Endothelial cell of hepatic sinusoid (primary cell): ENCODE measurements at regions not wholly inside any gene's neighbourhood (a gene's known extent, or its start where the extent isn't known, plus 50 kb on each side); places are given as distances from the start of the nearest gene placed in this dataset.

Source experiments
- in situ Hi-C: cut with HindIII; loops from 2 replicates; pipeline ENCODE4 v1.10.0; 2017; ENCODE audit warnings: low sequenced_read_pairs

GRCh38 chr2:8568543-8569302, 113.1 kb upstream of the ID2 start:
- in situ Hi-C loops = no loop called here

- in situ Hi-C loops = no loop called here
These were observed 112.4 kb upstream of the ID2 start for GRCh38 chr2:8569332-8569930.

GRCh38 chr2:8570637-8571036, 111.2 kb upstream of the ID2 start:
- in situ Hi-C loops = no loop called here

- in situ Hi-C loops = no loop called here
These were observed 110.5 kb upstream of the ID2 start for GRCh38 chr2:8571301-8571791.

- in situ Hi-C loops = no loop called here
These were observed 109.9 kb upstream of the ID2 start for GRCh38 chr2:8571792-8572499.

DNA sequence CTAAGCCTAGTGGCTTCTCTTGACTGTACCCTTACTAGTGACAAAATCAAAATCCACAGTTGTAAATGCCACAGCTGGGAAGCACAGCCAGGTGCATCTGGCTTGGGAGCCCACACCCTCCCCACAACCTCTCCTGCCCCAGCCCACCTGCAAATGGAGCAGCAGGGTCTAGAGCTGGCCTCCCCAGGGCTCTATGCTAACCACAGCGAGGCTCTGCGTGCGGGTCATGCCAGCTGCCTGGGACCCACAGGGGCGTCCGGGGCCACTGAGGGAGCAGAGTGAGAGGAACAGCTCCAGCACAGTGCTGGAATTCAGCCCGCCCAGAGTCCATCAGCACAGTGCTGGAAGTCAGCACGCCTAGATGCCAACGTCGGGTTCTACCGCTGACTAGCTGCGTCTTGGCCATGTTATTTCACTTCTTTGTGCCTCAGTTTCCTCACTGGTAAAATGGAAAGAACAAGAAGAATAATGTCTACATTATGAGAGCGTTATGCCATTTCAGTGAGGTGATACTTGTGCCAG, 109.1 kb upstream of the ID2 start:
- in situ Hi-C loops = no loop called here

DNA sequence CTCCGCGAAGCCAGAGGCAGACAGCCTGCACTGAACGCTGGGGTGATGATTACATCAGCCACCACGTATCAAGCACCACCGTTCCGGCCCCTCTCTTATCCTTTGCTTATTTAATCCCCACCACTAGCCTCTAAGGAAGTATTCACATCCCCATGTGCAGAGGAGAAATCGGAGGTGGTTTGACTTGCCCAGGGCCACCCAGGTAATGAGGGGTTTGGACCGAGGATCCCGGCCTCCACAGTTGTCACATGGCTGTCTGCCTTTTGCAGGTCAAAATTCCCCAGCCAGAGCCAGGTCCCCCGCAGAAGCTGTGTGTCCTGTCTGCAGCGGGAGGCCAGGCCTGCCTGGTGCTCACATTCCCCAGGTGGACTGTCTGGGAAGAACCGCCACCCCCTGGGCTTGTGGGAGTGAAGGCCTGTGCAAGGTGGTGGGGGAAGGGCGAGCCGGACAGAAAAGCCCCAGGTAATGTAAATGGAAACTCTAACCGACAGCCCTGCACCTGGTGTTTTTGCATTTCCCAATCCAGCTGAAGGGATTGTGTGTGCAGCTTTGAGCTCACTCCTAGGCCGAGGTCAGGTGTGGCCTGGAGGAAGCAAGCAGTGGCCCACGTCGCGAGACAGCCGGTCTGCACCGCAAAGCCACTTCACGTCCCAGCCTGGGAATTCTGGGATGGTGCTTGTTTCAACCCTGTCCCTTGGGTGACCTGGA, 108.5 kb upstream of the ID2 start:
- in situ Hi-C loops = no loop called here

DNA sequence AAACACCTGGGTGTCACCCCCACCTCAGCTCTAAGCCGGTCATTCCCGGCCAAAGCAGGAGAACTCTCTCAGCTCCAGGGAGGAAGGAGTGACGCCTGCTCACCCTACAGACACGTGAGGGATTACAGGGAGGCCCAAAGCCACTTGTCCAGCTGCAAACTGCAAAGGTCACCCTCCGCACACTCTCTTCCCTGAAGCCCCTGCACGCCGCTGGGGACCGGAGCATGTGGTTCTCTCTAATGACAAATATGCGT, 108.0 kb upstream of the ID2 start:
- in situ Hi-C loops = no loop called here

GRCh38 chr2:8574196-8575037, 107.4 kb upstream of the ID2 start:
- in situ Hi-C loops = no loop called here

DNA sequence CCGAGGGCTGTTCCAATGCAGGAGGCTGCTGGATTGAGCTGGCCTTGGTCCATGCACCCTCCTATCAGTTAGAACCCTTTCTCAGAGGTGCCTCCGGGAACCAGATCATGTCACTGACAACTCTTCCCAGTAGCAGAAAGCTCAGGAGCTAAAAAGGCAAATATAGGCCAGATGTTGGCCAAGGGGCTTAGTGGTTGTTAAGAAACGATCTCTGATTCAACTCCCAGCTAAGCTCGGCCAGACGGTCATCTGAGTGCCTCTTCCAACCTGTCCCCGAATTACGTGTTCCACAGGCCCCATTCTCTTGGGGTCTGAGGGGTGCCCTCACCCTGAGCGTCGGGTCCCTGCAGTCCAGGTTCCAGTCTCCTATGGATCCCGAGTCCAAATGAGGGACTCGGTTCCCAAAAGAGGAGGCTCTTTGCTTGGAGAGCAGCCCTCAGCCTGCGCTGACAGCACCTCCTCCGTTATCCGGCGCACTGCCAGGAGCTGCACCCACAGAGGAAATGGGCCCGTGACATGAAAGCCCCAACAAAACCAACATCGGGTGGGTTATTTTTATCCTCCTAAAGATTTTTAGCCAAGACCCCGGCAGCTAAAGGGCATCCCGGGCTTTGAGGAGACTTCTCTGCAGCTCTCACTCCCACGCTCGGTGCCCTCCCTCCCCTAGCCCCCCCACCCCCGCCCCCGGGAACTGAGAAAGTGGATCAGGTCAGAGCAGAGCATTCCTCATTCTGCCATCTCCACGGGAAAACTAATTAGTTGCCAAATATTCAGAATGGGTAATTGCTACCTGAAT, 106.6 kb upstream of the ID2 start:
- in situ Hi-C loops = no loop called here

DNA sequence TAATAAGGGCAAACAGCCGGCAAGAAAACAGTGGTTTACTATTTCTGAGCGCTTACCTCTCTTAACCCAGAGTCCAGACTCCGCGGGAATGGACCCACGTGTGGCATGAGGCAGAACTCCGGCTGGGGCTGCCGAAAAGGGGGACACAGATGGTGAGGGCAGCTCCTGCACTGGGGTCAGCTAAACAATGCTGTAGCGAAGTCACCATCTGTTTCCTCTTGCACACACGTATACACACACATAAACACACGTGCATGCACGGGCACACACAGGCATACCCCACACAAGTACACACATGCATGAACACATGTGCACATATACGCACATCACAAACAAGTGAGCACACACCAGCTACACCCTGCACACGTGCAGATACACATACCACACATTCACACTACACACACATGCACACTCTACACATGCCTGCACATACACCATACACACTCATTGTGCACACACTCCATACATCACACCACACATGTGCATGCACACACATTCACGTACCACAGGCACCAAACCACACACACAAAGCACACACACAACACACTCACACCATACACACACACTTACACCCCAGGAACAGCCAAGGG, 105.9 kb upstream of the ID2 start:
- in situ Hi-C loops = no loop called here

GRCh38 chr2:8576525-8577167, 105.2 kb upstream of the ID2 start:
- in situ Hi-C loops = no loop called here

DNA sequence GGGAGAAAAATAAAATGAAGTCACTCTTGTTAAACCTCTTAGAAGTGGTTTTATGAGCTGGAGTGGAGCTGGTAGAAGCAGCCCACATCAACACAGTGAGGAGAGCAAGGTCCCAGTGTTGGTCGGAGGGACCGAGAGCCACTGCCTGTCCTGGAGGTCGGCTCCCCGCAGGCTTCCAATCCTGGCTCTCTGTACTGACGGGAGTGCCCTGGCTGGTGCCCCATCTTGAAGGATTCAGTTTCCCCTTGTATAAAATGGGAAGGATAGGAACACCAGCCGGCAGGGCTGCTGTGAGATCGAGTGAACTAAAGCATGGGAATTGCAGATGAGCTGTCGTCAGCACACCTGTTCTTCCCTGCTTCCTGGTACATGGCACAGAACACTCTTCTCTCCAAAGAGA, 104.3 kb upstream of the ID2 start:
- in situ Hi-C loops = no loop called here

- in situ Hi-C loops = no loop called here
These were observed 103.3 kb upstream of the ID2 start for GRCh38 chr2:8578335-8579244.

GRCh38 chr2:8579485-8580085, 102.3 kb upstream of the ID2 start:
- in situ Hi-C loops = no loop called here

DNA sequence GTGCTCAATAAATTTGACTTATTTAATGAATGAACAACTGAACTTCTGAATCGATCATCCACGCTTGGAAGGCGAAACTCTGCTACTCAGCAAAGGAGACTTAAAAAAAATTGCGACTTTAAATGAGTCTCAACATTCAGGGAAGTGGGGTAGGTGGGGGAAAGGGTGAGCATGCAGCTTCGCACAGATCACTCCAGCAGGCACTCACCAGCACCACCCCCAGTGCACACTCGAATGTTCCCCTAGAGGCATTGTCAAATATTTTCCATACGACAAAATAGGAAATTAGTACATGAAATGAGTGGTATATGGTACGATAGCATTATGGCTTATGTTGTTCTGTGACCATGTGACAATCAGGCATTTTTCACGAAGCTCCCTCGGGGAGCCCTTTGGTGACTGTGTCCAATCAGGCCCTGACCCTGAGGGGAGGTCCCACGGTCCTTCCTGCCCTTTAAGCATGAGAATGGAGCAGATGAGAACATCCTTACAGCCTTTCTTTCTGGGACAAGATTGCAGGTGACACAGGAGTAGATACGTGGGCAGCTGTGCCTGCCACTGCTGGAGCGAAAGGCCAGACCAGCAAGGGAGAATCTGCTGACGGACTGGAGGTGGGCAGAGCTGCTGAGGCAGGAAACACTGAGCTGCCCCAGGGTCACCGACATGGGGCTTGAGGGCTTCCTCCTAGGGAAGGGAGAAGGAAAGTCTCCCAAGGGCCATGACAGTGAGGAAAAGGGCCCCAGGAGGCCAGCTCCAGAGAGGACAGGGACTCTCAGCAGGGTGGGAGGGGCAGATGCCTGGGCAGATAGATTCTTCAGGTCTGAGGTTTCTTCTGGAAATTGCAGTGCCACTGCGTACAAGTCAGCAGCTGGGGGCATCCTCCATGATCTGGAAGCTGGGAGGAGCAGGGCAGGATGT, 101.3 kb upstream of the ID2 start:
- in situ Hi-C loops = no loop called here

DNA sequence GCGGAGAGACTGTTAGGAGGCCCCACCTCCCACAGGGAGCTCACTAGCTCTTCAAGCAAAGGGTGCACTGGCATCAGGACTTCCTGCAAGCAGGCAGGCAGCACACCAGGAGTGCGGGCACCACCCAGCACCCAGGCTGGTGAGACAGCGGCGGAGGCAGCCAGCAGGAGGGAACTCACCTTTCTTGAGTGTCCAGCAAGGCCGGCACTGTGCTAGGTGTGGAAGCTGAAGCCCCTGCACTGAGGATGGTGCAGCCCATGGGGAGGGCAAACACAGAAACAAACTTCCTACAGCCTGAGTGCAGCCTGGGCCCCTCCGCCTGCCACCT, 100.7 kb upstream of the ID2 start:
- in situ Hi-C loops = no loop called here
